ENCODE measurements at regions not wholly inside any gene's neighbourhood (a gene's known extent, or its start where the extent isn't known, plus 50 kb on each side); places are given as distances from the start of the nearest gene placed in this dataset.

DNA sequence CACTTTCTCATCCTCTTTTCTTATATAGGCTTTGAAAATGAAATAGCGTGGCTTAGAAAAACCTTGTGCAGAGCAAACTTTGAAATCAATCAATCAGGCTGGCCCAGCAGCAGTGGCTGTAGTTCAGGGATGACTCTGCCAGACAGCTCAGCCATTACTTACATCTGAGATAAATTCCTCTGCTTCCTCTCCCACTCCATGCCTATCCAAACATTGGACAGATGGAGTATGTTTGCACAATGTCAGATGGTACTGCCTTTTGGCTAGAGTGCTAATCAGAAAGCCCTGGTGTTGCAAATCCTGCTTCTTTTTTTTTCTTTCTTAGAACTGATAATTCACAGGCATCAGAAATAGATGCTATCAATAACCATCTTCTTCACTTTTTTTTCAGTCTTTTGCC is 1065.1 kb downstream of the AGBL1 start:
- peak; percentile 15 to 87 for DNase-seq (ENCODE audit: low read depth in 2 of 2)
- Histone ChIP-seq H3K4me3 (replicated peaks in 1 of 4; ENCODE audit: control extremely low read depth in 1 of 4, insufficient read depth in 1 of 4, low read depth in 3 of 4, low read length in 4 of 4) (no peak overlapping the region), H2AFZ (ENCODE audit: low read length) (no peak overlapping the region), H3K27me3 (ENCODE audit: control insufficient read depth, insufficient read depth, low read length) (no peaks in the 10 kb centered on the region), H3K4me2 (ENCODE audit: extremely low read depth, insufficient read depth, low read length) (no peak overlapping the region), H3K4me1 (ENCODE audit: control insufficient read depth, extremely low read depth, insufficient read depth, low read length) (no peaks in the 10 kb centered on the region), H3K9ac (ENCODE audit: insufficient read depth, low read length) (no peak overlapping the region), H3K27ac (ENCODE audit: insufficient read depth, low read length) (no peak overlapping the region), H3K36me3 (ENCODE audit: control insufficient read depth, insufficient read depth, low read length) (no peaks in the 10 kb centered on the region), H4K20me1 (ENCODE audit: control insufficient read depth, extremely low read depth, insufficient read depth, low read length) (no peaks in the 10 kb centered on the region), H3K9me3 (ENCODE audit: control insufficient read depth, insufficient read depth, low read depth, low read length) (no peaks in the 10 kb centered on the region), H3K79me2 (ENCODE audit: control insufficient read depth, insufficient read depth, low read length) (no peaks in the 10 kb centered on the region)
- TF ChIP-seq CTCF (conservative IDR thresholded peaks at IDR 0.05 in 1 of 2, IDR thresholded peaks at IDR 0.05 in 1 of 2; ENCODE audit: low read depth in 1 of 2, low read length in 2 of 2) (no peak), EZH2 (IDR thresholded peaks at IDR 0.05; ENCODE audit: low read length, missing control alignments) (no peak)

GRCh38 chr15:87142096-87142495 is 1062.4 kb downstream of the AGBL1 start:
- Histone ChIP-seq H3K4me1 (ENCODE audit: control insufficient read depth, extremely low read depth, insufficient read depth, low read length) (no peaks in the 10 kb centered on the region), H2AFZ (ENCODE audit: low read length) (no peak overlapping the region), H3K9ac (ENCODE audit: insufficient read depth, low read length) (no peak overlapping the region), H3K4me3 (replicated peaks in 1 of 4; ENCODE audit: control extremely low read depth in 1 of 4, insufficient read depth in 1 of 4, low read depth in 3 of 4, low read length in 4 of 4) (no peak overlapping the region), H4K20me1 (ENCODE audit: control insufficient read depth, extremely low read depth, insufficient read depth, low read length) (no peaks in the 10 kb centered on the region), H3K79me2 (ENCODE audit: control insufficient read depth, insufficient read depth, low read length) (no peaks in the 10 kb centered on the region), H3K9me3 (ENCODE audit: control insufficient read depth, insufficient read depth, low read depth, low read length) (no peaks in the 10 kb centered on the region), H3K27ac (ENCODE audit: insufficient read depth, low read length) (no peak overlapping the region), H3K27me3 (ENCODE audit: control insufficient read depth, insufficient read depth, low read length) (no peaks in the 10 kb centered on the region), H3K4me2 (ENCODE audit: extremely low read depth, insufficient read depth, low read length) (no peak overlapping the region), H3K36me3 (ENCODE audit: control insufficient read depth, insufficient read depth, low read length) (no peaks in the 10 kb centered on the region)
- TF ChIP-seq EZH2 (IDR thresholded peaks at IDR 0.05; ENCODE audit: low read length, missing control alignments): no peak
- no peak for TF ChIP-seq CTCF (conservative IDR thresholded peaks at IDR 0.05 in 1 of 2, IDR thresholded peaks at IDR 0.05 in 1 of 2; ENCODE audit: low read depth in 1 of 2, low read length in 2 of 2)
- DNase-seq (ENCODE audit: low read depth in 2 of 2): peak in 1 of 2 donors; percentile 68

DNA sequence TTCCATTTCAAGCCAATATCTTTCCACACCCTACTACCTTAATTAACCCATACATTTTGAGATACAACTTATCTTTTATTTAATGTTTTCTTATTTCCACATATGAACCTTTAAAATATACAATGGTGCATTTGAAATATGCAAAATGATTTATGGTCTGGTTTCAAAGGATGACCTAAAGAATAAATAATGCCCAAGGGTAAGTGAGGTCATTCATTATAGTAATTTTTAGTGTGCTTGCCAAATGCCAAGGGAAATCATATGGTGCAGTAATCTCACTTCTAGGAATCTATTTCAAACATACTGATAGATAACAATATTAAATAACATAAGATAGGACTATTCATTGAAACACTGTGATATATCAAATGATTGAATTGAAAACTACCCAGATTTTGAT is 1055.4 kb downstream of the AGBL1 start:
- no peak overlapping the region for H3K4me2 ChIP-seq (ENCODE audit: extremely low read depth, insufficient read depth, low read length)
- H3K4me1 ChIP-seq (ENCODE audit: control insufficient read depth, extremely low read depth, insufficient read depth, low read length): no peaks in the 10 kb centered on the region
- TF ChIP-seq CTCF (conservative IDR thresholded peaks at IDR 0.05 in 1 of 2, IDR thresholded peaks at IDR 0.05 in 1 of 2; ENCODE audit: low read depth in 1 of 2, low read length in 2 of 2): no peak
- TF ChIP-seq EZH2 (IDR thresholded peaks at IDR 0.05; ENCODE audit: low read length, missing control alignments): no peak
- no peak overlapping the region for H2AFZ ChIP-seq (ENCODE audit: low read length)
- no peaks in the 10 kb centered on the region for H3K36me3 ChIP-seq (ENCODE audit: control insufficient read depth, insufficient read depth, low read length)
- no peaks in the 10 kb centered on the region for H3K27me3 ChIP-seq (ENCODE audit: control insufficient read depth, insufficient read depth, low read length)
- H3K79me2 ChIP-seq (ENCODE audit: control insufficient read depth, insufficient read depth, low read length): no peaks in the 10 kb centered on the region
- H3K9me3 ChIP-seq (ENCODE audit: control insufficient read depth, insufficient read depth, low read depth, low read length): no peaks in the 10 kb centered on the region
- no peak for DNase-seq (ENCODE audit: low read depth in 2 of 2)
- no peak overlapping the region for H3K4me3 ChIP-seq (replicated peaks in 1 of 4; ENCODE audit: control extremely low read depth in 1 of 4, insufficient read depth in 1 of 4, low read depth in 3 of 4, low read length in 4 of 4)
- no peak overlapping the region for H3K9ac ChIP-seq (ENCODE audit: insufficient read depth, low read length)
- H3K27ac ChIP-seq (ENCODE audit: insufficient read depth, low read length): no peak overlapping the region
- no peaks in the 10 kb centered on the region for H4K20me1 ChIP-seq (ENCODE audit: control insufficient read depth, extremely low read depth, insufficient read depth, low read length)
